ENCODE measurements at regions not wholly inside any gene's neighbourhood (a gene's known extent, or its start where the extent isn't known, plus 50 kb on each side); places are given as distances from the start of the nearest gene placed in this dataset.

- TF ChIP-seq RAD21 (conservative IDR thresholded peaks at IDR 0.05 in 1 of 2, IDR thresholded peaks at IDR 0.05 in 1 of 2) (no peak), CTCF (IDR thresholded peaks at IDR 0.05) (no peak), EHMT2 (IDR thresholded peaks at IDR 0.05; ENCODE audit: low read depth) (no peak), USF2 (IDR thresholded peaks at IDR 0.05) (no peak), RCOR1 (IDR thresholded peaks at IDR 0.05; ENCODE audit: low read depth, low read length) (no peak), REST (IDR thresholded peaks at IDR 0.05) (no peak), PHF8 (IDR thresholded peaks at IDR 0.05; ENCODE audit: borderline replicate concordance, low read depth) (no peak), HDAC2 (IDR thresholded peaks at IDR 0.05) (no peak)
These were observed 90.5 kb upstream of the PHYHIPL start for GRCh38 chr10:59085711-59086502.
